ENCODE measurements at regions not wholly inside any gene's neighbourhood (a gene's known extent, or its start where the extent isn't known, plus 50 kb on each side); places are given as distances from the start of the nearest gene placed in this dataset.

- TF ChIP-seq EZH2phosphoT487 (IDR thresholded peaks at IDR 0.05; ENCODE audit: insufficient read depth, low read depth) (no peak), EZH2 (IDR thresholded peaks at IDR 0.05; ENCODE audit: insufficient read depth, poor library complexity, severe bottlenecking) (no peak)
Observed at GRCh38 chr5:88085462-88085861, 183.2 kb downstream of the TMEM161B start.

All from GM23248 (cell line).